ENCODE measurements at regions not wholly inside any gene's neighbourhood (a gene's known extent, or its start where the extent isn't known, plus 50 kb on each side); places are given as distances from the start of the nearest gene placed in this dataset.

- TF ChIP-seq EZH2phosphoT487 (IDR thresholded peaks at IDR 0.05; ENCODE audit: borderline replicate concordance) (no peak), CTCF (conservative IDR thresholded peaks at IDR 0.05; ENCODE audit: low read length) (peak; percentile 86)
These were observed 133.7 kb downstream of the AEBP2 start for GRCh38 chr12:19572920-19573558.

GRCh38 chr12:19573866-19574265 is 134.6 kb downstream of the AEBP2 start:
- no peaks in the 10 kb centered on the region for H3K27me3 ChIP-seq (ENCODE audit: insufficient read depth, low read length, poor library complexity, severe bottlenecking)
- no peak overlapping the region for H3K9ac ChIP-seq (ENCODE audit: low read depth, low read length, poor library complexity, severe bottlenecking)
- H3F3A ChIP-seq (ENCODE audit: low read depth), result no peaks in the 10 kb centered on the region
- no peaks in the 10 kb centered on the region for H3K36me3 ChIP-seq (ENCODE audit: insufficient read depth, low read length)
- no peak overlapping the region for H3K4me3 ChIP-seq (ENCODE audit: low read length, poor library complexity, severe bottlenecking)
- TF ChIP-seq CTCF (conservative IDR thresholded peaks at IDR 0.05; ENCODE audit: low read length) (no peak), EZH2phosphoT487 (IDR thresholded peaks at IDR 0.05; ENCODE audit: borderline replicate concordance) (no peak)
- no peaks in the 10 kb centered on the region for H3K9me2 ChIP-seq (replicated peaks; ENCODE audit: low read depth, low read length)
- no peaks in the 10 kb centered on the region for H3K79me2 ChIP-seq (ENCODE audit: insufficient read depth, low read length)
- H3K4me2 ChIP-seq (ENCODE audit: low read depth, low read length, poor library complexity, severe bottlenecking), result no peak overlapping the region
- H4K20me1 ChIP-seq (ENCODE audit: insufficient read depth, low read length, poor library complexity, severe bottlenecking), result no peaks in the 10 kb centered on the region
- no peaks in the 10 kb centered on the region for H3K9me3 ChIP-seq (ENCODE audit: insufficient read depth, low read depth, low read length)
- no peak overlapping the region for H2AFZ ChIP-seq (ENCODE audit: low read length)
- H3K4me1 ChIP-seq (ENCODE audit: insufficient read depth, low read length, poor library complexity, severe bottlenecking), result peaks cover 22% of the 10 kb centered on the region

More at GRCh38 chr12:19572920-19573558, 133.7 kb downstream of the AEBP2 start:
- no peaks in the 10 kb centered on the region for H3K9me3 ChIP-seq (ENCODE audit: insufficient read depth, low read depth, low read length)
- H3K9ac ChIP-seq (ENCODE audit: low read depth, low read length, poor library complexity, severe bottlenecking), result no peak overlapping the region
- H3K4me2 ChIP-seq (ENCODE audit: low read depth, low read length, poor library complexity, severe bottlenecking), result no peak overlapping the region
- no peaks in the 10 kb centered on the region for H4K20me1 ChIP-seq (ENCODE audit: insufficient read depth, low read length, poor library complexity, severe bottlenecking)
- H3F3A ChIP-seq (ENCODE audit: low read depth), result no peaks in the 10 kb centered on the region
- peaks cover 22% of the 10 kb centered on the region for H3K4me1 ChIP-seq (ENCODE audit: insufficient read depth, low read length, poor library complexity, severe bottlenecking)
- no peaks in the 10 kb centered on the region for H3K9me2 ChIP-seq (replicated peaks; ENCODE audit: low read depth, low read length)
- no peaks in the 10 kb centered on the region for H3K79me2 ChIP-seq (ENCODE audit: insufficient read depth, low read length)
- H2AFZ ChIP-seq (ENCODE audit: low read length), result peak overlapping the region; percentile 81
- H3K27me3 ChIP-seq (ENCODE audit: insufficient read depth, low read length, poor library complexity, severe bottlenecking), result no peaks in the 10 kb centered on the region
- no peaks in the 10 kb centered on the region for H3K36me3 ChIP-seq (ENCODE audit: insufficient read depth, low read length)
- no peak overlapping the region for H3K4me3 ChIP-seq (ENCODE audit: low read length, poor library complexity, severe bottlenecking)

- Histone ChIP-seq H3F3A (ENCODE audit: low read depth) (no peaks in the 10 kb centered on the region), H3K79me2 (ENCODE audit: insufficient read depth, low read length) (no peaks in the 10 kb centered on the region), H2AFZ (ENCODE audit: low read length) (no peak overlapping the region), H3K9me2 (replicated peaks; ENCODE audit: low read depth, low read length) (no peaks in the 10 kb centered on the region), H4K20me1 (ENCODE audit: insufficient read depth, low read length, poor library complexity, severe bottlenecking) (no peaks in the 10 kb centered on the region), H3K9me3 (ENCODE audit: insufficient read depth, low read depth, low read length) (no peaks in the 10 kb centered on the region), H3K27me3 (ENCODE audit: insufficient read depth, low read length, poor library complexity, severe bottlenecking) (no peaks in the 10 kb centered on the region), H3K4me1 (ENCODE audit: insufficient read depth, low read length, poor library complexity, severe bottlenecking) (peaks cover 22% of the 10 kb centered on the region), H3K9ac (ENCODE audit: low read depth, low read length, poor library complexity, severe bottlenecking) (no peak overlapping the region), H3K36me3 (ENCODE audit: insufficient read depth, low read length) (no peaks in the 10 kb centered on the region), H3K4me2 (ENCODE audit: low read depth, low read length, poor library complexity, severe bottlenecking) (no peak overlapping the region), H3K4me3 (ENCODE audit: low read length, poor library complexity, severe bottlenecking) (no peak overlapping the region)
- TF ChIP-seq EZH2phosphoT487 (IDR thresholded peaks at IDR 0.05; ENCODE audit: borderline replicate concordance) (no peak), CTCF (conservative IDR thresholded peaks at IDR 0.05; ENCODE audit: low read length) (peak; percentile 55)
These were observed 135.3 kb downstream of the AEBP2 start for GRCh38 chr12:19574601-19575000.
